AG04449 (cell line): ENCODE measurements at regions not wholly inside any gene's neighbourhood (a gene's known extent, or its start where the extent isn't known, plus 50 kb on each side); places are given as distances from the start of the nearest gene placed in this dataset.

Experiments
- CTCF ChIA-PET: fragments of 350-600 bp; formaldehyde crosslinking; extraction: SDS; loops from one replicate; lab custom pipeline; 2021; ENCODE audit warnings: antibody characterized with exemption; lab: Yijun Ruan, JAX
- POLR2A ChIA-PET: fragments of 400-600, 350-600 bp; formaldehyde crosslinking; extraction: SDS; loops from one replicate; lab custom pipeline; 2020; ENCODE audit warnings: antibody characterized with exemption, inconsistent platforms; lab: Yijun Ruan, JAX
- DNase-seq: peaks from one replicate; pipeline ENCODE4 v3.0.0-alpha.2; 2010; ENCODE audit warnings: low read depth, low spot score
- H3K4me3 ChIP-seq: 2 replicates; pipeline ENCODE4 v1.5.1; 2011; ENCODE audit warnings: low read depth, mild to moderate bottlenecking, control low read depth, low read length
- CTCF ChIP-seq: IDR thresholded peaks from one replicate; pipeline ENCODE4 v1.5.1; 2011; ENCODE audit warnings: mild to moderate bottlenecking, moderate library complexity, low read length, control low read depth, inconsistent platforms; ENCODE audit not compliant: insufficient read depth; ENCODE audit errors: missing control alignments

GRCh38 chr7:131031099-131031868 lies 296.4 kb upstream of the MKLN1 start:
- DNase-seq: no peak
- ChIA-PET POLR2A (no interaction called here), CTCF (interaction anchor here (1.0 to 3.9 kb wide), 2 partner anchors 9 kb away, joined by 3 to 17 read pairs; no protein-coding TSS in a partner anchor)
- no peak overlapping the region for H3K4me3 ChIP-seq
- TF ChIP-seq CTCF: no peak

GRCh38 chr7:131032786-131033185 lies 294.9 kb upstream of the MKLN1 start:
- no peak for TF ChIP-seq CTCF
- POLR2A ChIA-PET: no interaction called here
- CTCF ChIA-PET: interaction anchor here (0.6 to 1.1 kb wide), 3 partner anchors 8 to 176 kb away, joined by 3 to 5 read pairs (median 4); no protein-coding TSS in a partner anchor
- H3K4me3 ChIP-seq: no peak overlapping the region
- no peak for DNase-seq

GRCh38 chr7:131034166-131034881 lies 293.4 kb upstream of the MKLN1 start:
- CTCF ChIA-PET: no interaction called here
- no peak for TF ChIP-seq CTCF
- no peak for DNase-seq
- POLR2A ChIA-PET: no interaction called here
- no peak overlapping the region for H3K4me3 ChIP-seq

GRCh38 chr7:131035088-131035770 lies 292.4 kb upstream of the MKLN1 start:
- ChIA-PET POLR2A (no interaction called here), CTCF (no interaction called here)
- no peak for TF ChIP-seq CTCF
- no peak for DNase-seq
- H3K4me3 ChIP-seq: no peak overlapping the region

- TF ChIP-seq CTCF: no peak
- ChIA-PET POLR2A (interaction anchor here (0.6 kb wide), 1 partner anchor 152 kb away, joined by 3 read pairs; no protein-coding TSS in a partner anchor), CTCF (interaction anchor here (0.7 to 6.0 kb wide), 10 partner anchors 8 to 166 kb away, joined by 3 to 122 read pairs (median 4); no protein-coding TSS in a partner anchor)
- DNase-seq: no peak
- no peak overlapping the region for H3K4me3 ChIP-seq
Observed at GRCh38 chr7:131038153-131038552, 289.5 kb upstream of the MKLN1 start.
